ENCODE measurements at regions not wholly inside any gene's neighbourhood (a gene's known extent, or its start where the extent isn't known, plus 50 kb on each side); places are given as distances from the start of the nearest gene placed in this dataset.
"Not testable (repeated sequence)": the region's sequence is repeated elsewhere in the genome, so short reads cannot be mapped to it uniquely, and the experiment has no call there.

DNA sequence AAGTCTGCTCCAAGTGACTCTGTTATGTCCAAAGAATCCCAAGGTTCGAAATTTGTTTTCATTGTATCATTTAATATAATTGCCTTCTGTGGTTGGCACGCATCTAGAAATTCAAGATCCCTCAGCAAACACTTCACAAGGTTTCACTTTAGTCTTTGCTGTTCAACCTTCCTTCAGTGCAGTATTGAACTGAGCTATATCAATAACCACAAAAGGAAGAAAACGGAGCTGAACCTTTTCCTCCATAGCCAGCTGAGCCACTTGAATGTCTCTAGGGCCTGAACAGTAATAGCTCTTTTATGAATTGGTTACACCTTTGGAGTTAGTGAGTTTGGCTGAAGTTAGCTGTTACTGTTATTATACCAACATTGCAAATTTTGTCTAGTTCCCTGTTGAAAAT, 357.7 kb upstream of the HNRNPA3 start:
- no peak for DNase-seq (ENCODE audit: low spot score)

GRCh38 chr2:176856683-176857082, 355.9 kb upstream of the HNRNPA3 start:
- DNase-seq (ENCODE audit: low spot score), result no peak

DNA sequence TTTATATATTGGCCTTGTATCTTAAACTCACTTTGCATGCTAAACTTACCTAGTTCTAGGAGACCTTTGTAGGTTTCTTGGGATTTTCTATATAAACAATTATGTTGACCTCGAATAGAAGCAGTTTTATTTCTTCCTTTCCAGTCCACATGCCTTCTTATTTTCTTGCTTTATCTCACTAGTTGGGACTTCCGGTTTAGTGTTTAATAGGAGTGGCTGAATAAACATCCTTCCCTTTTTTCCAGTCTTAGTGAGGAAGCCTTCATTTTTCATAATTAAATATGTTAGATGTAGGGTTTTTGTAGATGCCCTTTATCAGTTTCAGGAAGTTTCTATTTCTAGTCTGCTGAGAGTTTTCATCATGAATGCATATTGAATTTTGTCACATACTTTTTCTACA, 347.3 kb upstream of the HNRNPA3 start:
- DNase-seq (ENCODE audit: low spot score), result no peak

DNA sequence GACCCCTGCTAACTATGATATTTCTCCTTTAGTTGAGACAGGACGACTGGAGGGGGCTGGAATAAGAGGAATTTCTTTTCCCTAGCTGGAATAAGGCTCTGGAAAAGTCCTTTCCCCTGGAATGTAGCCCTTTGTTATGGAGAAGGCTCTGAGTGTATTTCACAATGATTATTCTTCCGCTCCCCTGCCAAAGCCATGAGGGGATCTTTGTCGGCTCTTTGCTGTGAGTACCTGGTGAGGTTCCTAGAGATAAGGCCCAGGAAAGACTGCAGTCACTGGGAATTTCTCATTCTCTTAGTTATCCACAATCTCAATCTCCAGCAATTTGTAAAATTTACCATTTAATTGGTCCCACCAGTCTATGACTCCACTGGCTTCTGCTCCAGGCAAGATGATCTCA, 340.2 kb upstream of the HNRNPA3 start:
- DNase-seq (ENCODE audit: low spot score), result no peak

GRCh38 chr2:176873403-176873802, 339.2 kb upstream of the HNRNPA3 start:
- no peak for DNase-seq (ENCODE audit: low spot score)

DNA sequence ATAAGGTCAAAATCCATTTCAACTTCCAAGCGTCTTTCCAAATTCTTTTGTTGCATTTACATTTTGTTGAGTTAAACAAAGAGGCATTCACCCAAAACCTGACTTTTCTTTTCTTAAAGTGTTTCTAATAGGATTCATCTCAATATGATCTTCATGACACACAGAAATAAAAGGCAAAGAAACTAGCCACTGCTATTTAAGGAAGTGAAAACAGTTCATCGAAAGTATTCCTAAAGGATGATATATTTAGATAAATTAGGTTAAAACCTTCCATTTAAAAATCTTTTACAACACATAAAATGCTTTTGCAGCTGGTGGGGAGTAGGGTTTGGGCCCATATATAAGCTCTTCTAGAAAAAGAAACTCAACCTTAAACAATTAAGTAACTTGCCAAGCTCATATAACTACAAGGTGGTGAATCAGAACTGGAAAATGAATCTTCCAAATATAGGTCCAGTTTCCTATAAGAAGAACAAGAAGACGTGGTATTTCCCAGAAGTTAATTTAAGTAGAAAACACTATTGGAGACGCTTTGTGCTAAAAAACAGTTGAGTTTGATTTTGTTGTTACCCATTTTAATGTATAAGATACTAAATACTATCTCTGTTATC, 336.0 kb upstream of the HNRNPA3 start:
- DNase-seq (ENCODE audit: low spot score), result no peak

GRCh38 chr2:176879426-176879995, 333.1 kb upstream of the HNRNPA3 start:
- no peak for DNase-seq (ENCODE audit: low spot score)

- not testable (repeated sequence) for DNase-seq (ENCODE audit: low spot score)
Observed at GRCh38 chr2:176882045-176882444, 330.5 kb upstream of the HNRNPA3 start.

DNA sequence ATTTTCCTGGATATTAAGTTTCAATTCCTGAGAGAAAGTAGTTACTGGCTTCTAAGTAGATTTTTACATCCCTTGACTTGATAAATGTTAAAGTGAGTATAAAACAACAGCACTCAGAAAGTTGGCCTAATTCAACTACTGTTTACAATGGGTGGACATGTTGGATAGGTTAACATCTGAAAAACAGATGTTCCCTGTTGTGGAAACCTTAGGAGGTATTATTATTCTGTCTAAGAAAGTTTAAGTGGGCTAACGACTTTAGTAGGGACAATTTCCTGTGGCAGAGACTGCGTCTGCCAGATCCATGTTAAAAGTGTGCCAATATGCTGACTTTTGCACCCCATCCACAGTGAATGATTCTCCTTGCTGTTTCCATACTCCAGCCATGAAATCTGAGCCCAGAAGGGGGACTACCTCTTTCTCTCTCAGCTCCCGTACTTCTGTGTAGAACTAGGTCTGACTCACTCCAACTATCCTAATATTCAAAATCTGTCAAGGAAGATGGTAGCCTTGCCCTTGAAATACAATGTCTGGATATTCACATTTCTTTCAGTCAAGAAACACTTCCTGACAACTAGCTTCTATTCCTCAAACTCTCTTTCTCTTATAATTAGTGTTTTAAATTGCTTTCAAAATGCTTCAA, 327.5 kb upstream of the HNRNPA3 start:
- DNase-seq (ENCODE audit: low spot score), result no peak

DNA sequence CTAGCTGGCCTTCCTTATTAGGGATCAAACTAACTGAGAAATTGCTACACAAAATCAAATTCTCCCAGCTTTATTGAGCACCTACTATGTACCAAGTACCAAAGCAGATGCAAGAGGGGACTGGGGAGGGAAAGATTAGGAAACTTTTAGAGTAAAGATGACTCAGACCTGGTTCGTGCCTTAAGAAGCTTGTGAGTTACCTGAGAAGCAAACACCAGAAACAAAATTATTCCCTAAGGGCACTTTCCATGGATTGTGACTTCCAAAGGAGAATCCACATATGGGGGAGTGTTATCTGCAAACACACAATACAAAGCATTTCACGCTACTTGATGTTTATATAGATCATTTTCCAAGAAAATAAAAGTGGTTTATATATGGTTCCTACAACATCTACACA, 326.9 kb upstream of the HNRNPA3 start:
- DNase-seq (ENCODE audit: low spot score), result no peak

DNA sequence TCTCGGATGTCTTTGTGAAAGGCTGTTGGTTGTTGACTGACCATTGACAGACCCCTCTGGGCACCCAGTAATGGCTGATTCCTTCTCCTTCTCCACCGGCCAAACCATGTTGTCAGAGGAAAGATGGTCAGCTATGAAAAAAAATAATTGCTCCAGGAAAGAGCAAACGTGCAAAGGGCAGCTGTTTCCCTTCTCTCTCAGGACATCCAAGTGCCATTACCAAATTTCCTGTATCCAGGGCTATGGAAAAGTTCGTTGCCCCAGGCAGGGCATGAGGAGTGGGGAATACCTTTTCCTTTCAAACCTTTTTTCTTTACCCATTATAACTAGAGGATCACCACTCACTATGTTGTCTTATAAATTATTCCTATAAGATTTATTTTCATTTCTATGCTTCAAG, 321.5 kb upstream of the HNRNPA3 start:
- no peak for DNase-seq (ENCODE audit: low spot score)

DNA sequence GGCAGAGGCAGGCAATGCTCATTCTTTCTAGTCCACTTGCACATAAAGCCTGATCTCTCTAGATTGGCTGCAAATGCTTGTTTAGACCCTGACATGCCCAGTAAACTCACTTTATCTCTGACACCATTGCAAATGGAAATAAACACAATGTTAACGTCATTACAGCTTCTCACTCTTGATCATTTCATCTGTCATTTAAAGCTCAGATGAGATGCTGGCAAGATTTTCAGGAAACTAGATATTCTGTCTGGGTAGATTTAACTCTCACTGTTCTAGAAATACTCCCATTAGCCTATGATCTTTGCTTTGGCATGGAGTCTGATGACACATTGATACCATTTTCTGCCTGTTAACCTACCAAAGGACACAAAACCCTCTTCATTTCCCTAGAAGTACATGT, 320.7 kb upstream of the HNRNPA3 start:
- DNase-seq (ENCODE audit: low spot score), result no peak

DNA sequence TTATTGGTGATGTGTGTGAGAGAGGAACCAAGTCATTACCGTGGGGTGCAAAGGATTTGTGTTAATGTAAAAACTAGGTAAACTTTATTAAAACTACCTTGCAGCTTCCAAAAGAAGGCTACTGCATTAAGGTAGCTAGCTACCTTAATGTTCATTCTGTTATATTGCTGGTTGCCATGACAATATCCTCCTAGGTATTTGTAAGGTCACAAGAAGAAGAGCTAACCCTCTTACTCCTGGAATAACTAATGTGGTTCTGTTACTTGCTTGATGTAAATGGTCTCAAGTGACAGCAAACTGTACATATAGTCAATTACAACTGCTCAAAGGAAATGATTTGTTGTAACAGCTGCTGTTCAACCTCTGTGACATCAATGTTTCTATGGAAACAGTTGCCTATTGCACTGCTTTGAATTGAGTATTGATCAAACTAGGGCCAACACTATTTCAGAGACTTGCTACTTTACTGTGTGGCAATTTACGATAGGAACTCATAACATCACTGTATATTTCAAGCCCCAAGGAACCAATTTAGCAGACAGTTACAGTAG, 319.8 kb upstream of the HNRNPA3 start:
- no peak for DNase-seq (ENCODE audit: low spot score)

DNA sequence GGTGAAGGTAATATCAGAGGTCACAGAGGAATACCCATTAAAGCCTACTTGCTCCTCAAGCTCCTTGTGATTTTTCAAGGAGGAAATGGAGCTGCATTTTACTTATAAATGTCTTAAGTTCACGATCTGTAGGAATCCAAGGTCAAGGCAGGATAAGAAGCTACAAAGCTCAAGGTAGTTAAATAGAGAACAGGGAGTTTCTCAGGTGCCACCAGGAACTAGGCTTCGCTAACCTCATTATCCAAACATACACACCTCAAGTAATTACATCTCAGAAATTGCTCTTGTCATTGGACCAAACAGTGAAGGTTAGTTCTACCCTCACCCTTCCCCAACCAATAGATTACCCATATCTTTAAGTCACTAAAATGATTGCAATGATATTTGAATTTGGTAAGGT, 317.4 kb upstream of the HNRNPA3 start:
- DNase-seq (ENCODE audit: low spot score), result no peak

GRCh38 chr2:176902454-176902853, 310.1 kb upstream of the HNRNPA3 start:
- DNase-seq (ENCODE audit: low spot score), result no peak

DNA sequence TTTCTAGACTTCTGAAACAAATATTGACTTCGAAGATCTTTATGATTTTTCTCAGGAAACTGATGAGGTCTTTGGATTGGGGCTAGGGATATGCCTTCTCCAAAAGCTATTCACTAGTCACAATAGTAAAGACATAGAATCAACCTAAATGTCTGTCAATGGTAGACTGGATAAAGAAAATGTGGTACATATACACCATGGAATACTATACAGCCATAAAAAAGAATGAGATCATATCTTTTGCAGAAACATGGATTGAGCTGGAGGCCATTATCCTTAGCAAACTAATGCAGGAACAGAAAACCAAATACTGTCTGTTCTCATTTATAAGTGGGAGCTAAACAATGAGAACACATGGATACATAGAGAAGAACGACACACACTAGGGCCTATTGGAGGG, 308.5 kb upstream of the HNRNPA3 start:
- not testable (repeated sequence) for DNase-seq (ENCODE audit: low spot score)

GRCh38 chr2:176907341-176907740, 305.3 kb upstream of the HNRNPA3 start:
- no peak for DNase-seq (ENCODE audit: low spot score)

GRCh38 chr2:176910828-176911227, 301.8 kb upstream of the HNRNPA3 start:
- DNase-seq (ENCODE audit: low spot score), result no peak

DNA sequence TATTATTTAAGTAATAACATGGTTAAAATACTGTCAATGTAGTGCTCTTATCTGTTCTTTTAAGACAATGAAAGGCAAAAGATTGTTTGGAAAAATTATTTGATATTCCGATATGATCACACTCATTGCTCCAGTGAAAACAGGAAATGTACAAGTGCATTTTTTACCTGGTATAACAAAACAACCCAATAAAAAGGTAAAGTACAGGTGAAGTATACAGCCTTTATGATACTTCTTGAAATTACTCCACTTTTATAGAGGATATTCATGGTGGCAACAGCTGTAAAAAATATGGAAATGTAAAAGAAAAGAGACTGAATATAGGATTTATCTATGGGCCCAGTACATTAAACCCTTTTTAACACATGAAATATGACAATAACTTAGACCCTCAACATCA, 298.6 kb upstream of the HNRNPA3 start:
- DNase-seq (ENCODE audit: low spot score), result no peak

DNA sequence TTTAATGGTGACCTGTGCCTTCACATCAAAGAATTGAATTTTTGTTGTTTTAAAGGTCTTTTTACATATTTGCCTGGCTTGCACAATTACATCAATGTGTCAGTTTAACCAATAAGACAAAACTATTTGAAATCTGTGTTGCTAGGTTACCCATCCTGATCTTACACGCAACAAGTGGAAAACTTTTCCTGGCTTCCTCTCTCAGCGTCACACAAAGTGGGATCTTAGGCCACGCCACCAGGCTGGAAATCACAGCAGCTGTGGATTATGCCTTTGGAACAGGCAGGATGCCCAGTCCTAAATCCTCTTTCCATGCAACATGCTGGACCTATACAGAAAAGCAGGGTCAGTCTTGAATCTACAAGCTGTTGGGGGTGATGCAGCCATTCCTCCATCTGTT, 298.2 kb upstream of the HNRNPA3 start:
- no peak for DNase-seq (ENCODE audit: low spot score)

DNA sequence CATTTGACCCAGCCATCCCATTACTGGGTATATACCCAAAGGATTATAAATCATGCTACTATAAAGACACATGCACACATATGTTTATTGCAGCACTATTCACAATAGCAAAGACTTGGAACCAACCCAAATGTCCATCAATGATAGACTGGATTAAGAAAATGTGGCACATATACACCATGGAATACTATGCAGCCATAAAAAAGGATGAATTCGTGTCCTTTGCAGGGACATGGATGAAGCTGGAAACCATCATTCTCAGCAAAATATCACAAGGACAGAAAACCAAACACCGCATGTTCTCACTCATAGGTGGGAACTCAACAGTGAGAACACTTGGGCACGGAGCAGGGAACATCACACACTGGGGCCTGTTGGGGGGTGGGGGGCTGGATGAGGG, 290.0 kb upstream of the HNRNPA3 start:
- not testable (repeated sequence) for DNase-seq (ENCODE audit: low spot score)

DNA sequence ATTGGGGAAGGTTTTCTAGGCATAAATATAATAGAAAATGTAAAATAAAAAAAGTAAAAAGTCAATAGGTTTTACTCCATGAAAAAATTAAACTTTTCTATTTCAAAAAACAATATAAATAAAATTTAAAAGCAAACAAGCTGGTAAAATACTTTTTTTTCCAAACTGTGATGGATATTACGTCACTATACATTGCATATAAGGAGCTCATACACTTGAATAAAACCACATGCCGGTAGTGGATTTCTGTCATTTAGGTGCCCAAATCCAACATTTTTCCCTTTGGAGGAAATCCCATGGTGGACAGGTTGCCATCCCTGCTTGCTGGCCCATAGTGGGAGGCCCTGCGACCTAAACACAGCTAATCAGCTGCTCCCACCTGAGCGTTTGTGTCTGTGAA, 289.4 kb upstream of the HNRNPA3 start:
- DNase-seq (ENCODE audit: low spot score), result no peak

- no peak for DNase-seq (ENCODE audit: low spot score)
Observed at GRCh38 chr2:176924909-176925534, 287.6 kb upstream of the HNRNPA3 start.

Measured in hematopoietic multipotent progenitor cell treated with erythropoietin and hydrocortisone succinate and interleukin-3 and kit ligand, for 17 days (in vitro differentiated cells).